ENCODE measurements at regions not wholly inside any gene's neighbourhood (a gene's known extent, or its start where the extent isn't known, plus 50 kb on each side); places are given as distances from the start of the nearest gene placed in this dataset.
"Not testable (repeated sequence)": the region's sequence is repeated elsewhere in the genome, so short reads cannot be mapped to it uniquely, and the experiment has no call there.

GRCh38 chr9:94387338-94388010 is 59.0 kb upstream of the NUTM2F start:
- H3K9me3 Mint-ChIP-seq; DNase-seq (ENCODE audit: low spot score in 2 of 2); H3K4me3 Mint-ChIP-seq; H3K36me3 Mint-ChIP-seq; H3K27ac Mint-ChIP-seq: not testable (repeated sequence)
- ATAC-seq = peak; percentile 61
- peaks cover 29% of the 10 kb centered on the region for H3K4me1 Mint-ChIP-seq

- not testable (repeated sequence) for H3K36me3 Mint-ChIP-seq; H3K27ac Mint-ChIP-seq; DNase-seq (ENCODE audit: low spot score in 2 of 2); ATAC-seq; H3K4me3 Mint-ChIP-seq; H3K9me3 Mint-ChIP-seq
- peaks cover 29% of the 10 kb centered on the region for H3K4me1 Mint-ChIP-seq
These were observed 59.6 kb upstream of the NUTM2F start for GRCh38 chr9:94388011-94388406.

GRCh38 chr9:94390425-94391098 is 62.1 kb upstream of the NUTM2F start:
- DNase-seq (ENCODE audit: low spot score in 2 of 2); H3K4me3 Mint-ChIP-seq; H3K36me3 Mint-ChIP-seq; ATAC-seq; H3K9me3 Mint-ChIP-seq: not testable (repeated sequence)
- Mint-ChIP-seq H3K4me1 (peaks cover 25% of the 10 kb centered on the region), H3K27ac (peak overlapping the region; percentile 17)

- H3K9me3 Mint-ChIP-seq; H3K36me3 Mint-ChIP-seq; ATAC-seq; H3K27ac Mint-ChIP-seq; H3K4me3 Mint-ChIP-seq; DNase-seq (ENCODE audit: low spot score in 2 of 2): not testable (repeated sequence)
- H3K4me1 Mint-ChIP-seq = peaks cover 24% of the 10 kb centered on the region
These were observed 64.7 kb upstream of the NUTM2F start for GRCh38 chr9:94392971-94393624.

GRCh38 chr9:94397766-94398379 is 69.4 kb upstream of the NUTM2F start:
- not testable (repeated sequence) for H3K36me3 Mint-ChIP-seq; H3K27ac Mint-ChIP-seq; DNase-seq (ENCODE audit: low spot score in 2 of 2); H3K9me3 Mint-ChIP-seq
- Mint-ChIP-seq H3K4me3 (peak overlapping the region; percentile 3), H3K4me1 (peaks cover 21% of the 10 kb centered on the region)
- peak; percentile 84 for ATAC-seq

- not testable (repeated sequence) for H3K9me3 Mint-ChIP-seq; H3K4me3 Mint-ChIP-seq; H3K27ac Mint-ChIP-seq; DNase-seq (ENCODE audit: low spot score in 2 of 2); ATAC-seq; H3K36me3 Mint-ChIP-seq
- peaks cover 21% of the 10 kb centered on the region for H3K4me1 Mint-ChIP-seq
These were observed 72.0 kb upstream of the NUTM2F start for GRCh38 chr9:94400461-94400860.

- H3K27ac Mint-ChIP-seq = not testable (repeated sequence)
These were observed 74.4 kb upstream of the NUTM2F start for GRCh38 chr9:94402795-94403194.

GRCh38 chr9:94403571-94403970 is 75.1 kb upstream of the NUTM2F start:
- H3K9me3 Mint-ChIP-seq; DNase-seq (ENCODE audit: low spot score in 2 of 2); ATAC-seq; H3K4me1 Mint-ChIP-seq; H3K36me3 Mint-ChIP-seq; H3K4me3 Mint-ChIP-seq; H3K27ac Mint-ChIP-seq: not testable (repeated sequence)

More at GRCh38 chr9:94402795-94403194, 74.4 kb upstream of the NUTM2F start:
- DNase-seq (ENCODE audit: low spot score in 2 of 2); ATAC-seq; H3K36me3 Mint-ChIP-seq; H3K4me1 Mint-ChIP-seq; H3K9me3 Mint-ChIP-seq; H3K4me3 Mint-ChIP-seq: not testable (repeated sequence)

GRCh38 chr9:94413665-94414064 is 85.2 kb upstream of the NUTM2F start:
- ATAC-seq; DNase-seq (ENCODE audit: low spot score in 2 of 2); H3K9me3 Mint-ChIP-seq; H3K27ac Mint-ChIP-seq; H3K4me3 Mint-ChIP-seq: not testable (repeated sequence)
- Mint-ChIP-seq H3K4me1 (peaks cover 11% of the 10 kb centered on the region), H3K36me3 (peaks cover 19% of the 10 kb centered on the region)

- not testable (repeated sequence) for ATAC-seq, H3K27ac Mint-ChIP-seq
These were observed 86.7 kb upstream of the NUTM2F start for GRCh38 chr9:94415111-94415510.

GRCh38 chr9:94420098-94420497 is 91.7 kb upstream of the NUTM2F start:
- not testable (repeated sequence) for ATAC-seq; H3K4me1 Mint-ChIP-seq; H3K9me3 Mint-ChIP-seq; DNase-seq (ENCODE audit: low spot score in 2 of 2); H3K27ac Mint-ChIP-seq; H3K4me3 Mint-ChIP-seq
- peaks cover 39% of the 10 kb centered on the region for H3K36me3 Mint-ChIP-seq

More at GRCh38 chr9:94415111-94415510, 86.7 kb upstream of the NUTM2F start:
- H3K4me3 Mint-ChIP-seq; H3K9me3 Mint-ChIP-seq; H3K4me1 Mint-ChIP-seq; DNase-seq (ENCODE audit: low spot score in 2 of 2): not testable (repeated sequence)
- peaks cover 33% of the 10 kb centered on the region for H3K36me3 Mint-ChIP-seq

GRCh38 chr9:94421951-94422350 is 93.5 kb upstream of the NUTM2F start:
- ATAC-seq; H3K9me3 Mint-ChIP-seq; H3K27ac Mint-ChIP-seq; H3K4me3 Mint-ChIP-seq; H3K4me1 Mint-ChIP-seq; DNase-seq (ENCODE audit: low spot score in 2 of 2): not testable (repeated sequence)
- peaks cover 28% of the 10 kb centered on the region for H3K36me3 Mint-ChIP-seq

- peaks cover 19% of the 10 kb centered on the region for H3K36me3 Mint-ChIP-seq
- H3K27ac Mint-ChIP-seq; DNase-seq (ENCODE audit: low spot score in 2 of 2); H3K9me3 Mint-ChIP-seq; H3K4me3 Mint-ChIP-seq; H3K4me1 Mint-ChIP-seq: not testable (repeated sequence)
- peak; percentile 88 for ATAC-seq
These were observed 96.9 kb upstream of the NUTM2F start for GRCh38 chr9:94425312-94425711.

- H3K9me3 Mint-ChIP-seq; DNase-seq (ENCODE audit: low spot score in 2 of 2); H3K4me1 Mint-ChIP-seq; ATAC-seq; H3K27ac Mint-ChIP-seq; H3K4me3 Mint-ChIP-seq: not testable (repeated sequence)
- H3K36me3 Mint-ChIP-seq = peaks cover 52% of the 10 kb centered on the region
These were observed 108.7 kb upstream of the NUTM2F start for GRCh38 chr9:94437128-94437527.

- not testable (repeated sequence) for H3K4me1 Mint-ChIP-seq; H3K27ac Mint-ChIP-seq; ATAC-seq; DNase-seq (ENCODE audit: low spot score in 2 of 2); H3K9me3 Mint-ChIP-seq; H3K4me3 Mint-ChIP-seq
- peaks cover 64% of the 10 kb centered on the region for H3K36me3 Mint-ChIP-seq
These were observed 109.9 kb upstream of the NUTM2F start for GRCh38 chr9:94438336-94438735.

Data from stimulated activated effector memory CD8-positive, alpha-beta T cell treated with anti-CD3 and anti-CD28 coated beads, Interleukin-12 subunit alpha, Interleukin-12 subunit beta, amount 100 ng/mL, for 72 hours (primary cell).